ENCODE measurements at regions not wholly inside any gene's neighbourhood (a gene's known extent, or its start where the extent isn't known, plus 50 kb on each side); places are given as distances from the start of the nearest gene placed in this dataset.

- TF ChIP-seq CTCF (IDR thresholded peaks at IDR 0.05; ENCODE audit: low read depth, low read length, missing control alignments), result no peak
- no peak overlapping the region for H3K4me3 ChIP-seq (ENCODE audit: low read depth, low read length)
- no peak for DNase-seq (ENCODE audit: low read depth)
- in situ Hi-C loops (cut with HindIII; ENCODE audit: low sequenced_read_pairs), result no loop called here
Measured at GRCh38 chr10:36559412-36560400, 565.7 kb upstream of the ANKRD30A start.

- no peak overlapping the region for H3K4me3 ChIP-seq (ENCODE audit: low read depth, low read length)
- in situ Hi-C loops (cut with HindIII; ENCODE audit: low sequenced_read_pairs), result no loop called here
- TF ChIP-seq CTCF (IDR thresholded peaks at IDR 0.05; ENCODE audit: low read depth, low read length, missing control alignments), result no peak
- no peak for DNase-seq (ENCODE audit: low read depth)
Measured at GRCh38 chr10:36556468-36556867, 568.9 kb upstream of the ANKRD30A start.

- no peak for DNase-seq (ENCODE audit: low read depth)
- in situ Hi-C loops (cut with HindIII; ENCODE audit: low sequenced_read_pairs), result no loop called here
- no peak for TF ChIP-seq CTCF (IDR thresholded peaks at IDR 0.05; ENCODE audit: low read depth, low read length, missing control alignments)
Measured at GRCh38 chr10:36555036-36555435, 570.4 kb upstream of the ANKRD30A start.

GRCh38 chr10:36547965-36548364 lies 577.4 kb upstream of the ANKRD30A start:
- TF ChIP-seq CTCF (IDR thresholded peaks at IDR 0.05; ENCODE audit: low read depth, low read length, missing control alignments), result no peak
- H3K4me3 ChIP-seq (ENCODE audit: low read depth, low read length), result no peak overlapping the region
- DNase-seq (ENCODE audit: low read depth), result no peak
- in situ Hi-C loops (cut with HindIII; ENCODE audit: low sequenced_read_pairs), result no loop called here

More at GRCh38 chr10:36555036-36555435, 570.4 kb upstream of the ANKRD30A start:
- H3K4me3 ChIP-seq (ENCODE audit: low read depth, low read length), result no peak overlapping the region

GRCh38 chr10:36542493-36542892 lies 582.9 kb upstream of the ANKRD30A start:
- TF ChIP-seq CTCF (IDR thresholded peaks at IDR 0.05; ENCODE audit: low read depth, low read length, missing control alignments), result no peak
- no peak for DNase-seq (ENCODE audit: low read depth)
- no peak overlapping the region for H3K4me3 ChIP-seq (ENCODE audit: low read depth, low read length)
- in situ Hi-C loops (cut with HindIII; ENCODE audit: low sequenced_read_pairs), result no loop called here

- in situ Hi-C loops (cut with HindIII; ENCODE audit: low sequenced_read_pairs), result no loop called here
- no peak overlapping the region for H3K4me3 ChIP-seq (ENCODE audit: low read depth, low read length)
- DNase-seq (ENCODE audit: low read depth), result no peak
- no peak for TF ChIP-seq CTCF (IDR thresholded peaks at IDR 0.05; ENCODE audit: low read depth, low read length, missing control alignments)
Measured at GRCh38 chr10:36540611-36541010, 584.8 kb upstream of the ANKRD30A start.

Data from astrocyte of the cerebellum (primary cell).